GM12878 (cell line): ENCODE measurements at regions not wholly inside any gene's neighbourhood (a gene's known extent, or its start where the extent isn't known, plus 50 kb on each side); places are given as distances from the start of the nearest gene placed in this dataset.

Experiments used
- ATAC-seq: fragments of 200-7000 bp; cut with Tn5 transposase; 3 replicates; pipeline ENCODE4 v1.9.1; 2020; ENCODE audit warnings: mild to moderate bottlenecking, moderate library complexity
- BruUV-seq: library from RNA; stranded (reverse); fragments of 400-500 nt; replicated peaks from 2 replicates; lab custom pipeline; 2021; lab: Mats Ljungman, UMichigan
- CTCF ChIA-PET: fragments of 300-600 bp; sonication (Branson Sonifier 250); formaldehyde crosslinking; extraction: SDS; loops from one replicate; lab custom pipeline; 2021; ENCODE audit warnings: inconsistent platforms; lab: Yijun Ruan, JAX
- POLR2A ChIA-PET: fragments of 350-600 bp; formaldehyde crosslinking; extraction: SDS; loops from one replicate; lab custom pipeline; 2021; ENCODE audit warnings: inconsistent platforms; lab: Charles Lee
- RAD21 ChIA-PET: fragments of 300-600 bp; sonication (Branson Sonifier 250); formaldehyde crosslinking; loops from one replicate; lab custom pipeline; 2023; ENCODE audit warnings: antibody characterized with exemption; ENCODE audit not compliant: unreplicated experiment; lab: Charles Lee
- SMC1A ChIA-PET: fragments of 300-600 bp; sonication (Branson Sonifier 250); formaldehyde crosslinking; loops from one replicate; lab custom pipeline; 2023; ENCODE audit not compliant: unreplicated experiment, uncharacterized antibody; lab: Charles Lee
- DNase-seq: peaks from one replicate; pipeline ENCODE4 v3.0.0-alpha.2; 2011; ENCODE audit warnings: low read depth, low spot score
- FAIRE-seq: peaks from 3 replicates; lab custom pipeline; 2011; peaks lifted over from hg19 to GRCh38; lab: Jason Lieb, UNC
- H2AFZ ChIP-seq: 2 replicates; pipeline ENCODE4 v1.6.0; 2011; ENCODE audit warnings: low read depth, low read length, control low read depth; ENCODE audit not compliant: control insufficient read depth
- H3K27ac ChIP-seq: 2 replicates; pipeline ENCODE4 v1.5.1; 2011; ENCODE audit warnings: control low read depth; ENCODE audit not compliant: control insufficient read depth, insufficient read depth
- H3K27me3 ChIP-seq, 2 experiments: replicated peaks in 1 of 2; 2 replicates each; pipeline versions ENCODE4 v1.6.0 to v1.6.1; 2011; ENCODE audit warnings: low read length in 1 of 2; ENCODE audit not compliant: control insufficient read depth in 2 of 2, insufficient read depth in 2 of 2
- H3K36me3 ChIP-seq, 2 experiments: 2 replicates each; pipeline ENCODE4 v1.5.1; 2011; ENCODE audit warnings: low read length in 1 of 2; ENCODE audit not compliant: control insufficient read depth in 2 of 2, insufficient read depth in 2 of 2
- H3K4me1 ChIP-seq: 2 replicates; pipeline ENCODE4 v1.6.1; 2011; ENCODE audit warnings: mild to moderate bottlenecking, low read length, moderate library complexity, mixed read lengths; ENCODE audit not compliant: control insufficient read depth, insufficient read depth
- H3K4me2 ChIP-seq: 2 replicates; pipeline ENCODE4 v1.6.0; 2011; ENCODE audit warnings: control low read depth; ENCODE audit not compliant: control insufficient read depth, insufficient read depth
- H3K4me3 ChIP-seq: fragments of 200-600 bp; sonication (generic); 2 replicates; pipeline ENCODE4 v1.5.1; 2016
- H3K79me2 ChIP-seq: 2 replicates; pipeline ENCODE4 v1.6.0; 2011; ENCODE audit warnings: low read length; ENCODE audit not compliant: control insufficient read depth, insufficient read depth
- H3K9ac ChIP-seq: 2 replicates; pipeline ENCODE4 v1.8.0; 2011; ENCODE audit warnings: low read length, control low read depth, mixed read lengths; ENCODE audit not compliant: control insufficient read depth, insufficient read depth
- H3K9me3 ChIP-seq: replicated peaks from 3 replicates; pipeline ENCODE4 v1.5.1; 2011; ENCODE audit warnings: mild to moderate bottlenecking, low read length; ENCODE audit not compliant: control insufficient read depth, insufficient read depth
- H4K20me1 ChIP-seq: 2 replicates; pipeline ENCODE4 v1.6.0; 2011; ENCODE audit not compliant: control insufficient read depth, insufficient read depth
- BMI1 ChIP-seq: fragments of 450-650 bp; IDR thresholded peaks from 2 replicates; pipeline ENCODE4 v1.6.1; 2016; ENCODE audit warnings: mild to moderate bottlenecking, moderate library complexity, borderline replicate concordance
- IRF4 ChIP-seq: IDR thresholded peaks from 2 replicates; pipeline ENCODE4 v1.6.1; 2011; ENCODE audit warnings: low read depth, low read length
- MTA3 ChIP-seq: IDR thresholded peaks from 2 replicates; pipeline ENCODE4 v1.6.1; 2012; ENCODE audit warnings: low read length, inconsistent platforms, borderline replicate concordance
- MYC ChIP-seq: IDR thresholded peaks from 2 replicates; pipeline ENCODE4 v1.6.1; 2011; ENCODE audit warnings: mild to moderate bottlenecking, low read length, moderate library complexity, inconsistent platforms; ENCODE audit not compliant: insufficient read depth, insufficient replicate concordance, insufficient read length, severe bottlenecking
- SMAD5 ChIP-seq: IDR thresholded peaks from 2 replicates; pipeline ENCODE4 v1.6.1; 2016; ENCODE audit warnings: antibody characterized with exemption, low read depth
- SP1 ChIP-seq: IDR thresholded peaks from one replicate; pipeline ENCODE4 v1.6.1; 2011; ENCODE audit warnings: low read depth, low read length
- ZNF24 ChIP-seq: fragments of 450-650 bp; IDR thresholded peaks from 2 replicates; pipeline ENCODE4 v1.6.1; 2017; ENCODE audit warnings: antibody characterized with exemption, mild to moderate bottlenecking
- in situ Hi-C: fragments of 300-500 bp; cut with MboI; formaldehyde crosslinking; loops from 9 replicates; pipeline ENCODE4 v1.14.3; 2018; ENCODE audit warnings: mixed read lengths
- intact Hi-C: fragments of 100-400 bp; cut with micrococcal nuclease; formaldehyde crosslinking; loops from one replicate; pipeline ENCODE4 v1.14.2; 2022; ENCODE audit not compliant: unreplicated experiment
- TF ChIP-seq, protein P1 (sequence below): IDR thresholded peaks from 2 replicates; pipeline ENCODE4 v1.6.1; 2012; ENCODE audit warnings: low read depth, low read length, improper control_type of control experiment
- TF ChIP-seq, protein P2 (sequence below): IDR thresholded peaks from 2 replicates; pipeline ENCODE4 v1.6.1; 2012; ENCODE audit warnings: mild to moderate bottlenecking, low read depth, low read length
- TF ChIP-seq, protein P3 (sequence below): fragments of 450-650 bp; IDR thresholded peaks from 2 replicates; pipeline ENCODE4 v1.6.1; 2017; ENCODE audit warnings: mild to moderate bottlenecking
- TF ChIP-seq, protein P4 (sequence below): fragments of 450-650 bp; IDR thresholded peaks from 2 replicates; pipeline ENCODE4 v1.6.1; 2017; ENCODE audit warnings: mild to moderate bottlenecking, low read depth, inconsistent platforms; ENCODE audit not compliant: poor library complexity, severe bottlenecking
- TF ChIP-seq, protein P5 (sequence below): IDR thresholded peaks from 2 replicates; pipeline ENCODE4 v1.6.1; 2012; ENCODE audit warnings: low read depth, low read length, improper control_type of control experiment

DNA sequence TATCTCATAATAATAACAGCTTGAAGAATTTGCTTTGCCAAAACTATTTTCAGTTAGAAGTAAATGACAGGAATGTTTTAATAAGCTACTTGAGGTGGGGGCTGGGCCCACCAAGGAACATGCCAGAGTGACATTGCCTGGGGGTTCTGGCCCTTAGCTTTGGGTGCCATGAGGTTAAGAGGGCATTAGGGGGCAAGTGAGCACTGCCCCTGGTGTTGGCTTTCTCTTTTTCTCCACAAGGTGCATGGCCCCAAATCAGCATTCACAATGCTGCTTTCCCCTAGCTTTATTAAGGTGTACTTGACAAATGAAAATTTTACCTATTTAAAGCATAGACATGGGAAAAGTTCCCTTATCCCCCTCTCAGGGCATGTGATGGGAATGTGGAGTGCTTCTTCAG is 305.4 kb downstream of the TENT4A start:
- intact Hi-C loops = no loop called here
- no peak overlapping the region for H3K27ac ChIP-seq
- TF ChIP-seq MTA3 (no peak), IRF4 (no peak), MYC (no peak), SP1 (no peak), SMAD5 (no peak), ZNF24 (no peak), BMI1 (no peak)
- TF ChIP-seq, protein P1, sequence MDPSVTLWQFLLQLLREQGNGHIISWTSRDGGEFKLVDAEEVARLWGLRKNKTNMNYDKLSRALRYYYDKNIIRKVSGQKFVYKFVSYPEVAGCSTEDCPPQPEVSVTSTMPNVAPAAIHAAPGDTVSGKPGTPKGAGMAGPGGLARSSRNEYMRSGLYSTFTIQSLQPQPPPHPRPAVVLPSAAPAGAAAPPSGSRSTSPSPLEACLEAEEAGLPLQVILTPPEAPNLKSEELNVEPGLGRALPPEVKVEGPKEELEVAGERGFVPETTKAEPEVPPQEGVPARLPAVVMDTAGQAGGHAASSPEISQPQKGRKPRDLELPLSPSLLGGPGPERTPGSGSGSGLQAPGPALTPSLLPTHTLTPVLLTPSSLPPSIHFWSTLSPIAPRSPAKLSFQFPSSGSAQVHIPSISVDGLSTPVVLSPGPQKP = no peak
- TF ChIP-seq, protein P2, sequence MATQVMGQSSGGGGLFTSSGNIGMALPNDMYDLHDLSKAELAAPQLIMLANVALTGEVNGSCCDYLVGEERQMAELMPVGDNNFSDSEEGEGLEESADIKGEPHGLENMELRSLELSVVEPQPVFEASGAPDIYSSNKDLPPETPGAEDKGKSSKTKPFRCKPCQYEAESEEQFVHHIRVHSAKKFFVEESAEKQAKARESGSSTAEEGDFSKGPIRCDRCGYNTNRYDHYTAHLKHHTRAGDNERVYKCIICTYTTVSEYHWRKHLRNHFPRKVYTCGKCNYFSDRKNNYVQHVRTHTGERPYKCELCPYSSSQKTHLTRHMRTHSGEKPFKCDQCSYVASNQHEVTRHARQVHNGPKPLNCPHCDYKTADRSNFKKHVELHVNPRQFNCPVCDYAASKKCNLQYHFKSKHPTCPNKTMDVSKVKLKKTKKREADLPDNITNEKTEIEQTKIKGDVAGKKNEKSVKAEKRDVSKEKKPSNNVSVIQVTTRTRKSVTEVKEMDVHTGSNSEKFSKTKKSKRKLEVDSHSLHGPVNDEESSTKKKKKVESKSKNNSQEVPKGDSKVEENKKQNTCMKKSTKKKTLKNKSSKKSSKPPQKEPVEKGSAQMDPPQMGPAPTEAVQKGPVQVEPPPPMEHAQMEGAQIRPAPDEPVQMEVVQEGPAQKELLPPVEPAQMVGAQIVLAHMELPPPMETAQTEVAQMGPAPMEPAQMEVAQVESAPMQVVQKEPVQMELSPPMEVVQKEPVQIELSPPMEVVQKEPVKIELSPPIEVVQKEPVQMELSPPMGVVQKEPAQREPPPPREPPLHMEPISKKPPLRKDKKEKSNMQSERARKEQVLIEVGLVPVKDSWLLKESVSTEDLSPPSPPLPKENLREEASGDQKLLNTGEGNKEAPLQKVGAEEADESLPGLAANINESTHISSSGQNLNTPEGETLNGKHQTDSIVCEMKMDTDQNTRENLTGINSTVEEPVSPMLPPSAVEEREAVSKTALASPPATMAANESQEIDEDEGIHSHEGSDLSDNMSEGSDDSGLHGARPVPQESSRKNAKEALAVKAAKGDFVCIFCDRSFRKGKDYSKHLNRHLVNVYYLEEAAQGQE = no peak
- TF ChIP-seq, protein P3, sequence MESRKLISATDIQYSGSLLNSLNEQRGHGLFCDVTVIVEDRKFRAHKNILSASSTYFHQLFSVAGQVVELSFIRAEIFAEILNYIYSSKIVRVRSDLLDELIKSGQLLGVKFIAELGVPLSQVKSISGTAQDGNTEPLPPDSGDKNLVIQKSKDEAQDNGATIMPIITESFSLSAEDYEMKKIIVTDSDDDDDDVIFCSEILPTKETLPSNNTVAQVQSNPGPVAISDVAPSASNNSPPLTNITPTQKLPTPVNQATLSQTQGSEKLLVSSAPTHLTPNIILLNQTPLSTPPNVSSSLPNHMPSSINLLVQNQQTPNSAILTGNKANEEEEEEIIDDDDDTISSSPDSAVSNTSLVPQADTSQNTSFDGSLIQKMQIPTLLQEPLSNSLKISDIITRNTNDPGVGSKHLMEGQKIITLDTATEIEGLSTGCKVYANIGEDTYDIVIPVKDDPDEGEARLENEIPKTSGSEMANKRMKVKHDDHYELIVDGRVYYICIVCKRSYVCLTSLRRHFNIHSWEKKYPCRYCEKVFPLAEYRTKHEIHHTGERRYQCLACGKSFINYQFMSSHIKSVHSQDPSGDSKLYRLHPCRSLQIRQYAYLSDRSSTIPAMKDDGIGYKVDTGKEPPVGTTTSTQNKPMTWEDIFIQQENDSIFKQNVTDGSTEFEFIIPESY = no peak
- TF ChIP-seq, protein P4, sequence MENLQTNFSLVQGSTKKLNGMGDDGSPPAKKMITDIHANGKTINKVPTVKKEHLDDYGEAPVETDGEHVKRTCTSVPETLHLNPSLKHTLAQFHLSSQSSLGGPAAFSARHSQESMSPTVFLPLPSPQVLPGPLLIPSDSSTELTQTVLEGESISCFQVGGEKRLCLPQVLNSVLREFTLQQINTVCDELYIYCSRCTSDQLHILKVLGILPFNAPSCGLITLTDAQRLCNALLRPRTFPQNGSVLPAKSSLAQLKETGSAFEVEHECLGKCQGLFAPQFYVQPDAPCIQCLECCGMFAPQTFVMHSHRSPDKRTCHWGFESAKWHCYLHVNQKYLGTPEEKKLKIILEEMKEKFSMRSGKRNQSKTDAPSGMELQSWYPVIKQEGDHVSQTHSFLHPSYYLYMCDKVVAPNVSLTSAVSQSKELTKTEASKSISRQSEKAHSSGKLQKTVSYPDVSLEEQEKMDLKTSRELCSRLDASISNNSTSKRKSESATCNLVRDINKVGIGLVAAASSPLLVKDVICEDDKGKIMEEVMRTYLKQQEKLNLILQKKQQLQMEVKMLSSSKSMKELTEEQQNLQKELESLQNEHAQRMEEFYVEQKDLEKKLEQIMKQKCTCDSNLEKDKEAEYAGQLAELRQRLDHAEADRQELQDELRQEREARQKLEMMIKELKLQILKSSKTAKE = no peak
- TF ChIP-seq, protein P5, sequence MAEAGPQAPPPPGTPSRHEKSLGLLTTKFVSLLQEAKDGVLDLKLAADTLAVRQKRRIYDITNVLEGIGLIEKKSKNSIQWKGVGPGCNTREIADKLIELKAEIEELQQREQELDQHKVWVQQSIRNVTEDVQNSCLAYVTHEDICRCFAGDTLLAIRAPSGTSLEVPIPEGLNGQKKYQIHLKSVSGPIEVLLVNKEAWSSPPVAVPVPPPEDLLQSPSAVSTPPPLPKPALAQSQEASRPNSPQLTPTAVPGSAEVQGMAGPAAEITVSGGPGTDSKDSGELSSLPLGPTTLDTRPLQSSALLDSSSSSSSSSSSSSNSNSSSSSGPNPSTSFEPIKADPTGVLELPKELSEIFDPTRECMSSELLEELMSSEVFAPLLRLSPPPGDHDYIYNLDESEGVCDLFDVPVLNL = no peak
- H3K9me3 ChIP-seq = no peaks in the 10 kb centered on the region; the same call in 2 of the 3 replicates
- ChIA-PET POLR2A (no interaction called here), RAD21 (no interaction called here), CTCF (no interaction called here), SMC1A (no interaction called here)
- in situ Hi-C loops = no loop called here
- DNase-seq = no peak
- ATAC-seq = no peak
- H4K20me1 ChIP-seq = no peaks in the 10 kb centered on the region
- no peaks in the 10 kb centered on the region for H3K4me1 ChIP-seq
- H3K4me2 ChIP-seq = no peak overlapping the region
- no TSS peak for BruUV-seq
- no peaks in the 10 kb centered on the region for H3K79me2 ChIP-seq
- no peak overlapping the region for H3K9ac ChIP-seq
- H3K4me3 ChIP-seq = no peak overlapping the region
- no peaks in the 10 kb centered on the region for H3K27me3 ChIP-seq
- no peaks in the 10 kb centered on the region for H3K36me3 ChIP-seq
- FAIRE-seq = no peak
- no peak overlapping the region for H2AFZ ChIP-seq
